Neural progenitor cell (in vitro differentiated cells): ENCODE measurements at regions not wholly inside any gene's neighbourhood (a gene's known extent, or its start where the extent isn't known, plus 50 kb on each side); places are given as distances from the start of the nearest gene placed in this dataset.

Source experiments
- DNase-seq: peaks from one replicate; pipeline ENCODE4 v3.0.0-alpha.2; 2016; ENCODE audit warnings: low spot score
- H2AFZ ChIP-seq: fragments of 200-600 bp; sonication (generic); replicated peaks from 2 replicates; pipeline ENCODE4 v1.6.1; 2016; ENCODE audit warnings: antibody characterized with exemption
- H3F3A ChIP-seq: fragments of 200-600 bp; sonication (generic); 2 replicates; pipeline ENCODE4 v1.6.1; 2016; ENCODE audit warnings: antibody characterized with exemption, low read depth
- H3K27ac ChIP-seq: fragments of 200-600 bp; sonication (generic); 2 replicates; pipeline ENCODE4 v1.5.1; 2016; ENCODE audit warnings: mild to moderate bottlenecking
- H3K27me3 ChIP-seq: fragments of 200-600 bp; sonication (generic); 2 replicates; pipeline ENCODE4 v1.6.1; 2016; ENCODE audit warnings: mild to moderate bottlenecking, moderate library complexity
- H3K36me3 ChIP-seq: fragments of 200-600 bp; sonication (generic); 2 replicates; pipeline ENCODE4 v1.5.1; 2016
- H3K4me1 ChIP-seq: fragments of 200-600 bp; sonication (generic); 2 replicates; pipeline ENCODE4 v1.6.1; 2016; ENCODE audit warnings: mixed run types
- H3K4me2 ChIP-seq: fragments of 200-600 bp; sonication (generic); 2 replicates; pipeline ENCODE4 v1.6.1; 2016
- H3K4me3 ChIP-seq: fragments of 200-600 bp; sonication (generic); 2 replicates; pipeline ENCODE4 v1.5.1; 2016
- H3K79me2 ChIP-seq: fragments of 200-600 bp; sonication (generic); 2 replicates; pipeline ENCODE4 v1.6.1; 2016; ENCODE audit warnings: low read depth
- H3K9ac ChIP-seq: fragments of 200-600 bp; sonication (generic); 2 replicates; pipeline ENCODE4 v1.6.1; 2016
- H3K9me3 ChIP-seq: fragments of 200-600 bp; sonication (generic); 2 replicates; pipeline ENCODE4 v1.5.1; 2016; ENCODE audit warnings: low read depth
- H4K20me1 ChIP-seq: fragments of 200-600 bp; sonication (generic); 2 replicates; pipeline ENCODE4 v1.6.1; 2016; ENCODE audit warnings: low read depth
- H3K27ac Mint-ChIP-seq: 3 replicates; pipeline ENCODE4 v1.8.0; 2021; ENCODE audit warnings: mixed read lengths
- H3K27me3 Mint-ChIP-seq: 2 replicates; pipeline ENCODE4 v1.8.0; 2022; ENCODE audit warnings: low read depth, mild to moderate bottlenecking, inconsistent platforms, moderate library complexity, mixed read lengths; ENCODE audit not compliant: insufficient read depth
- H3K36me3 Mint-ChIP-seq: 3 replicates; pipeline ENCODE4 v1.8.0; 2021; ENCODE audit warnings: mixed read lengths
- H3K4me1 Mint-ChIP-seq: 3 replicates; pipeline ENCODE4 v1.8.0; 2021; ENCODE audit warnings: mixed read lengths
- H3K4me3 Mint-ChIP-seq: 3 replicates; pipeline ENCODE4 v1.8.0; 2021; ENCODE audit warnings: mild to moderate bottlenecking, moderate library complexity, mixed read lengths
- H3K9me3 Mint-ChIP-seq: 3 replicates; pipeline ENCODE4 v1.8.0; 2020; ENCODE audit warnings: mixed read lengths
- EZH2 ChIP-seq: fragments of 200-600 bp; sonication (generic); IDR thresholded peaks from 2 replicates; pipeline ENCODE4 v1.6.1; 2017; ENCODE audit warnings: antibody characterized with exemption, mild to moderate bottlenecking, moderate library complexity
- EZH2phosphoT487 ChIP-seq: fragments of 200-600 bp; sonication (generic); IDR thresholded peaks from 2 replicates; pipeline ENCODE4 v1.6.1; 2017; ENCODE audit warnings: antibody characterized with exemption
- TF ChIP-seq, protein P1 (sequence below): fragments of 200-600 bp; sonication (generic); IDR thresholded peaks from 2 replicates; pipeline ENCODE4 v1.5.1; 2017; ENCODE audit warnings: antibody characterized with exemption, mild to moderate bottlenecking

DNA sequence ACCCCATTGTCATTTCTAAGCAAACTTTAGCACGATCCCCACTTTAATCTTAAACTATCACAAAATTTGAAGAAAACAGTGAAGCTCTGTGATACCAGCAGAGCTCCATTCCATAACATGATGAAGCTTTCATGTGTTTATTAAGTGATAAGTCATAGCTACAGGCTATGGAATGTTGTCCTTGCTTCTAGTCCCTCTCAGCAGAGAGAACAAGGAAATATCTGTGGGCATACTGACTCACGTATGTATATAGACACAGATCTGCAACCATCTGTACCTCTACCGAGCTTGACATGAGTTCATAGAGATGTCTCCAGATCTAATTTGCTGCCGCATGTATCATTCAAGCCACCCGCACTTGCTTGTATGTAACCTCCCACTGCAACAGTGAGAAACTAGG, 588.9 kb downstream of the ETS1 start:
- Histone ChIP-seq H3K9ac (no peak overlapping the region), H3K4me3 (no peak overlapping the region), H3K9me3 (no peaks in the 10 kb centered on the region), H2AFZ (no peak overlapping the region), H3K36me3 (no peaks in the 10 kb centered on the region), H4K20me1 (no peaks in the 10 kb centered on the region), H3F3A (no peaks in the 10 kb centered on the region), H3K79me2 (no peaks in the 10 kb centered on the region), H3K4me1 (no peaks in the 10 kb centered on the region), H3K27ac (no peak overlapping the region), H3K27me3 (no peaks in the 10 kb centered on the region), H3K4me2 (no peak overlapping the region)
- TF ChIP-seq EZH2phosphoT487 (no peak), EZH2 (no peak)
- TF ChIP-seq, protein P1, sequence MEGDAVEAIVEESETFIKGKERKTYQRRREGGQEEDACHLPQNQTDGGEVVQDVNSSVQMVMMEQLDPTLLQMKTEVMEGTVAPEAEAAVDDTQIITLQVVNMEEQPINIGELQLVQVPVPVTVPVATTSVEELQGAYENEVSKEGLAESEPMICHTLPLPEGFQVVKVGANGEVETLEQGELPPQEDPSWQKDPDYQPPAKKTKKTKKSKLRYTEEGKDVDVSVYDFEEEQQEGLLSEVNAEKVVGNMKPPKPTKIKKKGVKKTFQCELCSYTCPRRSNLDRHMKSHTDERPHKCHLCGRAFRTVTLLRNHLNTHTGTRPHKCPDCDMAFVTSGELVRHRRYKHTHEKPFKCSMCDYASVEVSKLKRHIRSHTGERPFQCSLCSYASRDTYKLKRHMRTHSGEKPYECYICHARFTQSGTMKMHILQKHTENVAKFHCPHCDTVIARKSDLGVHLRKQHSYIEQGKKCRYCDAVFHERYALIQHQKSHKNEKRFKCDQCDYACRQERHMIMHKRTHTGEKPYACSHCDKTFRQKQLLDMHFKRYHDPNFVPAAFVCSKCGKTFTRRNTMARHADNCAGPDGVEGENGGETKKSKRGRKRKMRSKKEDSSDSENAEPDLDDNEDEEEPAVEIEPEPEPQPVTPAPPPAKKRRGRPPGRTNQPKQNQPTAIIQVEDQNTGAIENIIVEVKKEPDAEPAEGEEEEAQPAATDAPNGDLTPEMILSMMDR: no peak
- H3K27ac Mint-ChIP-seq: peak overlapping the region; percentile 19
- no peaks in the 10 kb centered on the region for H3K4me1 Mint-ChIP-seq
- no peaks in the 10 kb centered on the region for H3K27me3 Mint-ChIP-seq
- peaks cover 1% of the 10 kb centered on the region for H3K36me3 Mint-ChIP-seq
- H3K4me3 Mint-ChIP-seq: no peak overlapping the region
- peaks cover 4% of the 10 kb centered on the region for H3K9me3 Mint-ChIP-seq
- no peak for DNase-seq

DNA sequence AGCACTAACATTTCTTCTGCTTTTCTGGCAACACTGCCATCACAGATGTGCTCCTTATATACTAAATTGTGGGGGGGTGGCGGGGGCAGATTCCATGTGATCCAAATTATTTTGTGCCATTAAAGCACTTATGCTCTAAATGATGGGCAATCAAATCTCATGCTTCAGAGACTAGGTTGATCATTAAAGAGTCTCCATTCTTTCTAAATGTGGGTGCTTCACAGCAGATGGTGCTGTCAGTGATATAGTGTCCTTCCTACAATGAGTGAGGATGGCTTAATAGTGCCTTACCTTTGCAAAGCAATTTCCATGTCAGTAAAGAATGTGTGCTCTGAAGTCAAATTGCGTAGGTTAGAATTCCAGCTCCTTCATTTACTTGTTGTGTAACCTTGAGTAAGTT, 589.8 kb downstream of the ETS1 start:
- Histone ChIP-seq H3K36me3 (no peaks in the 10 kb centered on the region), H3K27me3 (no peaks in the 10 kb centered on the region), H3K9me3 (no peaks in the 10 kb centered on the region), H3K4me3 (no peak overlapping the region), H3K27ac (no peak overlapping the region), H2AFZ (no peak overlapping the region), H4K20me1 (no peaks in the 10 kb centered on the region), H3K4me1 (no peaks in the 10 kb centered on the region), H3F3A (no peaks in the 10 kb centered on the region), H3K79me2 (no peaks in the 10 kb centered on the region), H3K9ac (no peak overlapping the region), H3K4me2 (no peak overlapping the region)
- Mint-ChIP-seq H3K4me3 (no peak overlapping the region), H3K36me3 (peaks cover 1% of the 10 kb centered on the region), H3K9me3 (peaks cover 4% of the 10 kb centered on the region), H3K27ac (no peak overlapping the region), H3K27me3 (no peaks in the 10 kb centered on the region), H3K4me1 (no peaks in the 10 kb centered on the region)
- DNase-seq: no peak
- TF ChIP-seq, protein P1: no peak
- no peak for TF ChIP-seq EZH2phosphoT487
- TF ChIP-seq EZH2: no peak

DNA sequence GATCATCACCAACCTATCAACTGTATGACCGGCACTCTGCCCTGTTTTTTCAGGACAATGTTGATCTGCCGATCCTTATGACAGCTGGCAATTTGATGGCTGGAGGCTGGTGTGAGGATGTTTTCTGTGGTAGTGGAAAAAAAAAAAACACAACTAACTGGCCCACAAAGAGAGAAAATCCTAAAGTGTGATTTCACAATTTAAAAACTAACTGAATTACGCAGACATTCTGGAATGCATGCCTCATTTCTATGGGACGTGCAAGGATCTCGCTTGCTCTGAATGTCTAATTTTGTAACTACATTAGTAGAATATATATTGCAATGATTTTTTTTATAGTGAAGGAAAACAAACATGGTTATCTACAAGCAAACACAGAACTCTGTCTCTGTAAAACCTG, 590.5 kb downstream of the ETS1 start:
- H3K27ac ChIP-seq: no peak overlapping the region
- H3K79me2 ChIP-seq: no peaks in the 10 kb centered on the region
- Mint-ChIP-seq H3K27me3 (no peaks in the 10 kb centered on the region), H3K4me3 (no peak overlapping the region), H3K9me3 (peaks cover 4% of the 10 kb centered on the region), H3K4me1 (no peaks in the 10 kb centered on the region), H3K27ac (no peak overlapping the region), H3K36me3 (no peaks in the 10 kb centered on the region)
- no peak for DNase-seq
- no peaks in the 10 kb centered on the region for H3K27me3 ChIP-seq
- H4K20me1 ChIP-seq: no peaks in the 10 kb centered on the region
- H3K9me3 ChIP-seq: no peaks in the 10 kb centered on the region
- H3K36me3 ChIP-seq: no peaks in the 10 kb centered on the region
- H3K4me2 ChIP-seq: no peak overlapping the region
- no peaks in the 10 kb centered on the region for H3K4me1 ChIP-seq
- H3K4me3 ChIP-seq: no peak overlapping the region
- no peak overlapping the region for H2AFZ ChIP-seq
- no peaks in the 10 kb centered on the region for H3F3A ChIP-seq
- TF ChIP-seq, protein P1: no peak
- no peak for TF ChIP-seq EZH2phosphoT487
- TF ChIP-seq EZH2: no peak
- H3K9ac ChIP-seq: no peak overlapping the region
